ENCODE measurements at regions not wholly inside any gene's neighbourhood (a gene's known extent, or its start where the extent isn't known, plus 50 kb on each side); places are given as distances from the start of the nearest gene placed in this dataset.
"Not testable (repeated sequence)": the region's sequence is repeated elsewhere in the genome, so short reads cannot be mapped to it uniquely, and the experiment has no call there.

- no peak for DNase-seq (ENCODE audit: low spot score)
Measured at GRCh38 chr7:65744406-65744805, 128.5 kb upstream of the VKORC1L1 start.

GRCh38 chr7:65746398-65746669, 126.5 kb upstream of the VKORC1L1 start:
- DNase-seq (ENCODE audit: low spot score): no peak

GRCh38 chr7:65749039-65749438, 123.8 kb upstream of the VKORC1L1 start:
- no peak for DNase-seq (ENCODE audit: low spot score)

GRCh38 chr7:65749518-65749917, 123.4 kb upstream of the VKORC1L1 start:
- DNase-seq (ENCODE audit: low spot score): no peak

- peak; percentile 94 for DNase-seq (ENCODE audit: low spot score)
Measured at GRCh38 chr7:65750511-65751344, 122.1 kb upstream of the VKORC1L1 start.

- not testable (repeated sequence) for DNase-seq (ENCODE audit: low spot score)
Measured at GRCh38 chr7:65754070-65754469, 118.8 kb upstream of the VKORC1L1 start.

- DNase-seq (ENCODE audit: low spot score): not testable (repeated sequence)
Measured at GRCh38 chr7:65758991-65759390, 113.9 kb upstream of the VKORC1L1 start.

- DNase-seq (ENCODE audit: low spot score): not testable (repeated sequence)
Measured at GRCh38 chr7:65762712-65763111, 110.2 kb upstream of the VKORC1L1 start.

GRCh38 chr7:65763114-65763513, 109.8 kb upstream of the VKORC1L1 start:
- not testable (repeated sequence) for DNase-seq (ENCODE audit: low spot score)

- DNase-seq (ENCODE audit: low spot score): peak; percentile 94
Measured at GRCh38 chr7:65770473-65771225, 102.2 kb upstream of the VKORC1L1 start.

- not testable (repeated sequence) for DNase-seq (ENCODE audit: low spot score)
Measured at GRCh38 chr7:65771226-65771569, 101.7 kb upstream of the VKORC1L1 start.

GRCh38 chr7:65776677-65777076, 96.2 kb upstream of the VKORC1L1 start:
- DNase-seq (ENCODE audit: low spot score): not testable (repeated sequence)

- DNase-seq (ENCODE audit: low spot score): not testable (repeated sequence)
Measured at GRCh38 chr7:65789943-65790342, 82.9 kb upstream of the VKORC1L1 start.

GRCh38 chr7:65791788-65792187, 81.1 kb upstream of the VKORC1L1 start:
- DNase-seq (ENCODE audit: low spot score): not testable (repeated sequence)

- not testable (repeated sequence) for DNase-seq (ENCODE audit: low spot score)
Measured at GRCh38 chr7:65792726-65793125, 80.1 kb upstream of the VKORC1L1 start.

- DNase-seq (ENCODE audit: low spot score): not testable (repeated sequence)
Measured at GRCh38 chr7:65794671-65795391, 78.0 kb upstream of the VKORC1L1 start.

GRCh38 chr7:65795392-65795716, 77.5 kb upstream of the VKORC1L1 start:
- DNase-seq (ENCODE audit: low spot score): not testable (repeated sequence)

GRCh38 chr7:65796205-65796604, 76.7 kb upstream of the VKORC1L1 start:
- no peak for DNase-seq (ENCODE audit: low spot score)

- DNase-seq (ENCODE audit: low spot score): not testable (repeated sequence)
Measured at GRCh38 chr7:65797086-65797485, 75.8 kb upstream of the VKORC1L1 start.

GRCh38 chr7:65797566-65797965, 75.3 kb upstream of the VKORC1L1 start:
- not testable (repeated sequence) for DNase-seq (ENCODE audit: low spot score)

GRCh38 chr7:65798111-65799075, 74.5 kb upstream of the VKORC1L1 start:
- no peak for DNase-seq (ENCODE audit: low spot score)

- DNase-seq (ENCODE audit: low spot score): not testable (repeated sequence)
Measured at GRCh38 chr7:65800191-65800590, 72.7 kb upstream of the VKORC1L1 start.
